DND-41 (cell line): ENCODE measurements at regions not wholly inside any gene's neighbourhood (a gene's known extent, or its start where the extent isn't known, plus 50 kb on each side); places are given as distances from the start of the nearest gene placed in this dataset.

Experiments
- ATAC-seq: fragments of 200-7000 bp; cut with Tn5 transposase; 3 replicates; pipeline ENCODE4 v1.9.1; 2021; ENCODE audit warnings: low read depth; ENCODE audit not compliant: insufficient read depth
- DNase-seq: peaks from one replicate; pipeline ENCODE4 v3.0.0-alpha.2; 2020
- H2AFZ ChIP-seq: 2 replicates; pipeline ENCODE4 v1.6.0; 2012; ENCODE audit warnings: low read depth, low read length
- H3K27ac ChIP-seq: 2 replicates; pipeline ENCODE4 v1.5.1; 2012; ENCODE audit warnings: low read length, inconsistent platforms
- H3K27me3 ChIP-seq: fragments of 200-600 bp; sonication (generic); 2 replicates; pipeline ENCODE4 v1.6.0; 2012; ENCODE audit warnings: low read length, mild to moderate bottlenecking, inconsistent platforms; ENCODE audit not compliant: insufficient read depth, poor library complexity
- H3K36me3 ChIP-seq: 2 replicates; pipeline ENCODE4 v1.5.1; 2012; ENCODE audit warnings: low read length, inconsistent platforms; ENCODE audit not compliant: insufficient read depth
- H3K4me1 ChIP-seq: 2 replicates; pipeline ENCODE4 v1.5.1; 2012; ENCODE audit warnings: mild to moderate bottlenecking, low read length; ENCODE audit not compliant: insufficient read depth
- H3K4me2 ChIP-seq: 2 replicates; pipeline ENCODE4 v1.6.0; 2012; ENCODE audit warnings: mild to moderate bottlenecking, moderate library complexity, low read length, inconsistent platforms; ENCODE audit not compliant: insufficient read depth
- H3K4me3 ChIP-seq, 2 experiments: fragments of 200-600 bp in 1 of 2; shearing (Covaris generic) in 1 of 2; 2 replicates each; pipeline ENCODE4 v1.5.1; 2012 to 2016; ENCODE audit warnings: inconsistent platforms in 2 of 2, low read length in 2 of 2, mild to moderate bottlenecking in 2 of 2, low read depth in 1 of 2, moderate library complexity in 1 of 2
- H3K79me2 ChIP-seq: 2 replicates; pipeline ENCODE4 v1.6.0; 2012; ENCODE audit warnings: low read length, inconsistent platforms; ENCODE audit not compliant: insufficient read depth
- H3K9ac ChIP-seq: 2 replicates; pipeline ENCODE4 v1.6.0; 2012; ENCODE audit warnings: low read depth, mild to moderate bottlenecking, inconsistent platforms, low read length, moderate library complexity
- H3K9me3 ChIP-seq: 2 replicates; pipeline ENCODE4 v1.5.1; 2012; ENCODE audit warnings: low read length, moderate library complexity, mild to moderate bottlenecking, inconsistent platforms; ENCODE audit not compliant: insufficient read depth, severe bottlenecking
- H4K20me1 ChIP-seq: 2 replicates; pipeline ENCODE4 v1.6.0; 2012; ENCODE audit warnings: low read length; ENCODE audit not compliant: insufficient read depth
- EZH2 ChIP-seq: IDR thresholded peaks from 3 replicates; pipeline ENCODE4 v1.6.1; 2012; ENCODE audit warnings: borderline replicate concordance, low read depth, mild to moderate bottlenecking, moderate library complexity, low read length, inconsistent platforms; ENCODE audit not compliant: severe bottlenecking
- TF ChIP-seq, protein P1 (sequence below): IDR thresholded peaks from 2 replicates; pipeline ENCODE4 v1.5.1; 2012; ENCODE audit warnings: borderline replicate concordance, low read length, moderate library complexity, mild to moderate bottlenecking; ENCODE audit not compliant: poor library complexity, severe bottlenecking; ENCODE audit errors: extremely low read depth

DNA sequence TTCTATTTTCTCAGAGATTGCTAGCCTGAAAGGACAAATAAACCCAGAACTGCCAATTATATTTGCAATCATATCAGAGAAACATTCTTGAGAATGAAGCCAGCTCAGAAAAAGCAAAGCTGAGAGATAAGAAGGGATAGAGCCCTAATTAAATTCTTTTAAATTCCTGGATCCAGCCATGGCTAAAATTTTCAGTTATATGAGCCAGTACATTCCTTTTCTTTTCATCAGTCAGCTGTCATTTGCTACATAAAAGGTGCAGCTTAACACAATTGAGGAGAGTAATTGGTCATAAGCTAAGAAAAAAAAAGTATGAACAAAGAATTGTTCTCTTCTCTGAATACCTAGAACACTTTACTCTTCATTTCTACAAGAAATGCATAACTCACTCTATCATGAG is 303.5 kb upstream of the FIGN start:
- no peak overlapping the region for H3K9ac ChIP-seq
- no peaks in the 10 kb centered on the region for H3K4me1 ChIP-seq
- no peaks in the 10 kb centered on the region for H3K9me3 ChIP-seq
- no peaks in the 10 kb centered on the region for H3K79me2 ChIP-seq
- H3K27ac ChIP-seq = no peak overlapping the region
- H2AFZ ChIP-seq = no peak overlapping the region
- TF ChIP-seq EZH2 = no peak
- TF ChIP-seq, protein P1, sequence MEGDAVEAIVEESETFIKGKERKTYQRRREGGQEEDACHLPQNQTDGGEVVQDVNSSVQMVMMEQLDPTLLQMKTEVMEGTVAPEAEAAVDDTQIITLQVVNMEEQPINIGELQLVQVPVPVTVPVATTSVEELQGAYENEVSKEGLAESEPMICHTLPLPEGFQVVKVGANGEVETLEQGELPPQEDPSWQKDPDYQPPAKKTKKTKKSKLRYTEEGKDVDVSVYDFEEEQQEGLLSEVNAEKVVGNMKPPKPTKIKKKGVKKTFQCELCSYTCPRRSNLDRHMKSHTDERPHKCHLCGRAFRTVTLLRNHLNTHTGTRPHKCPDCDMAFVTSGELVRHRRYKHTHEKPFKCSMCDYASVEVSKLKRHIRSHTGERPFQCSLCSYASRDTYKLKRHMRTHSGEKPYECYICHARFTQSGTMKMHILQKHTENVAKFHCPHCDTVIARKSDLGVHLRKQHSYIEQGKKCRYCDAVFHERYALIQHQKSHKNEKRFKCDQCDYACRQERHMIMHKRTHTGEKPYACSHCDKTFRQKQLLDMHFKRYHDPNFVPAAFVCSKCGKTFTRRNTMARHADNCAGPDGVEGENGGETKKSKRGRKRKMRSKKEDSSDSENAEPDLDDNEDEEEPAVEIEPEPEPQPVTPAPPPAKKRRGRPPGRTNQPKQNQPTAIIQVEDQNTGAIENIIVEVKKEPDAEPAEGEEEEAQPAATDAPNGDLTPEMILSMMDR = no peak
- DNase-seq (no peak), ATAC-seq (no peak)
- no peaks in the 10 kb centered on the region for H3K36me3 ChIP-seq
- no peak overlapping the region for H3K4me2 ChIP-seq
- H3K27me3 ChIP-seq = no peaks in the 10 kb centered on the region
- H3K4me3 ChIP-seq = no peak overlapping the region
- no peaks in the 10 kb centered on the region for H4K20me1 ChIP-seq

DNA sequence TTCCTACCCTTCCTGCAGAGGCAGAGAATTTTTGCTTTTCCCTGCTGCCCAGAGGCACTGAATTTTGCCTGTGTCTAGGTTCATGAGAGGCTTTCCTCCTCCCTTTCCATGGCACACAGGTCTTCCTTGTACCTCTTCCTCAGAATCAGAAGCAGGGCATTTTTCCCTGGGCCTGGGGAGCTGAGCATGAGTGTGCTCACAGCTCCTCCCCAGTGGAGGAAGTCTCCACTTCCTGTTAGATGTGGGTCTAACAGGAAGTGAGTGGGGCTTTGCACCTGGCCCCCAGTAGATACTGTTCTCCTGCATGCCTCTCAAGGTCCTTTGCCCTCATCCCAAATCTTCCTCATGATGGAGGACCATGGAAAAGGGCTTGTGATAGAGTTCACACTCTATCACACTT is 297.2 kb upstream of the FIGN start:
- Histone ChIP-seq H3K27ac (no peak overlapping the region), H2AFZ (peak overlapping the region; percentile 36), H3K79me2 (no peaks in the 10 kb centered on the region), H4K20me1 (no peaks in the 10 kb centered on the region), H3K36me3 (no peaks in the 10 kb centered on the region), H3K4me2 (no peak overlapping the region), H3K9me3 (no peaks in the 10 kb centered on the region), H3K27me3 (no peaks in the 10 kb centered on the region), H3K4me3 (no peak overlapping the region), H3K4me1 (peaks cover 9% of the 10 kb centered on the region), H3K9ac (no peak overlapping the region)
- no peak for TF ChIP-seq EZH2
- TF ChIP-seq, protein P1 = no peak
- DNase-seq (peak; percentile 26), ATAC-seq (peak; percentile 87)

DNA sequence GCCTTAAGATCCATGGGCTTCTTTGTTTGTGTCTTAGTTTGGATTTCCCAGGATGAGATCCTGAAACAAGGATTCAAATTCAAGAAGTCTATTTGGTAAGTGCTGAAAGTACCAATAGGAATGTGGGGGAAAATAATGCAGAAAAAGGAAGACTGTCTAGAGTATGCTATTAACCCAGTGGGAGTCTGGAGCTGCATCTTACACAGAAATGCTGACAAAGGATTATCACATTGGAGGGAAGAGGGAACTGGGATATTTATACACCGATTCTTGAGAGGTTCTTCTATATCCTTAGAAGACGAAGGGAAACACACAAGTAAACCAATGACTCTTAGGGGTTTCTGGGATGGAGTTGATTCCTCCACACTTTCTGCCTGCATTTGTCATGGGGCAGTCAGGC is 294.8 kb upstream of the FIGN start:
- ATAC-seq = no peak
- no peak overlapping the region for H3K4me2 ChIP-seq
- H3K27ac ChIP-seq = no peak overlapping the region
- no peaks in the 10 kb centered on the region for H3K79me2 ChIP-seq
- no peaks in the 10 kb centered on the region for H3K36me3 ChIP-seq
- no peak overlapping the region for H3K4me3 ChIP-seq
- no peaks in the 10 kb centered on the region for H3K27me3 ChIP-seq
- H3K4me1 ChIP-seq = peaks cover 9% of the 10 kb centered on the region
- DNase-seq = no peak
- TF ChIP-seq, protein P1 = no peak
- no peak for TF ChIP-seq EZH2
- H3K9me3 ChIP-seq = no peaks in the 10 kb centered on the region
- no peaks in the 10 kb centered on the region for H4K20me1 ChIP-seq
- H2AFZ ChIP-seq = no peak overlapping the region
- no peak overlapping the region for H3K9ac ChIP-seq

DNA sequence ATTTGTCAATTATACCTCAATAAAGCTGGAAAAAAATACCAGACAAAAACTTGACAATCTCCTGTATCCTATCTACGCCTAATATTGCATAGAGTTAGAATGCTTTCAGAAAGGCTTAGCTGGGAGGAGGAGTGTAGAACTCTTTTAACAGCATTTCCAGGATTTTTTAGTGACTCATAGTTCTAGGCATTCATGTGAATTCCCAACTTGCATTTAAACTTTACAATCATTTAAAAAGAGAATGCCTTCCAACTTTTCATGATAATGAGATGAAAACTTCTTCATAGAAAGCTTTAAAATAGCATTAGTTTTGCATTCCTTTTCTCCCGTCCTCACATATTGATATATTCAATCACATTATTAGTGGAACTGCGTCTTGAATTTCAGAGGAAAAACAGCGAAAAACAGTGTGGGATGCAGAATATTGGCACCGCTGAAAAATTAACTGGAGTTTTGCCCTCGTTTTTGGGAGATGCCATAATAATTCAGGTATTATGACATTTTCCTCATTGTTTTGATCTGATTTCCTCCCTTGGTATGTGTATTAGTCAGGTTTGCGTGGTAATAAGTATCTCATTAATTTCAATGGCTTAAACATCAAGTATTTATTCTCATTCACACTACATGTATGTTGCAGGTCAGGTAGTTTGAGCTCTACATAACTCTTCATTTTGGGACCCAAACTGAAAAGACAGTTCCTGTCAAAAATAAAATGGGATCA is 293.2 kb upstream of the FIGN start:
- ATAC-seq (no peak), DNase-seq (no peak)
- Histone ChIP-seq H3K4me3 (no peak overlapping the region), H4K20me1 (no peaks in the 10 kb centered on the region), H3K27ac (no peak overlapping the region), H3K36me3 (no peaks in the 10 kb centered on the region), H3K9ac (no peak overlapping the region), H3K4me2 (no peak overlapping the region), H3K79me2 (no peaks in the 10 kb centered on the region), H3K9me3 (no peaks in the 10 kb centered on the region), H3K4me1 (peaks cover 9% of the 10 kb centered on the region), H3K27me3 (no peaks in the 10 kb centered on the region), H2AFZ (no peak overlapping the region)
- TF ChIP-seq EZH2 = no peak
- TF ChIP-seq, protein P1 = no peak
